Ishikawa (cell line): ENCODE measurements at regions not wholly inside any gene's neighbourhood (a gene's known extent, or its start where the extent isn't known, plus 50 kb on each side); places are given as distances from the start of the nearest gene placed in this dataset.
A peak's percentile ranks its signal among the peaks of the same experiment; 100 is the strongest.

ENCODE experiments used
- CEBPB ChIP-seq: IDR thresholded peaks from 2 replicates; pipeline ENCODE4 v1.6.1; 2012
- CREB1 ChIP-seq: IDR thresholded peaks from 2 replicates; pipeline ENCODE4 v1.6.1; 2012; ENCODE audit warnings: low read depth
- EGR1 ChIP-seq: IDR thresholded peaks from 2 replicates; pipeline ENCODE4 v1.6.1; 2012
- EP300 ChIP-seq: IDR thresholded peaks from 2 replicates; pipeline ENCODE4 v1.6.1; 2012; ENCODE audit warnings: borderline replicate concordance
- FOXM1 ChIP-seq: IDR thresholded peaks from 2 replicates; pipeline ENCODE4 v1.6.1; 2012; ENCODE audit warnings: low read depth, borderline replicate concordance
- NFIC ChIP-seq: IDR thresholded peaks from 2 replicates; pipeline ENCODE4 v1.6.1; 2012
- RAD21 ChIP-seq: IDR thresholded peaks from 2 replicates; pipeline ENCODE4 v1.6.1; 2012; ENCODE audit warnings: low read depth
- TAF1 ChIP-seq: IDR thresholded peaks from 2 replicates; pipeline ENCODE4 v1.6.1; 2012; ENCODE audit warnings: low read depth, mild to moderate bottlenecking
- TCF12 ChIP-seq: IDR thresholded peaks from 2 replicates; pipeline ENCODE4 v1.6.1; 2012; ENCODE audit warnings: low read depth
- TEAD4 ChIP-seq: IDR thresholded peaks from 2 replicates; pipeline ENCODE4 v1.6.1; 2012
- YY1 ChIP-seq: IDR thresholded peaks from 2 replicates; pipeline ENCODE4 v1.6.1; 2012; ENCODE audit warnings: low read depth
- ZBTB7A ChIP-seq: IDR thresholded peaks from 2 replicates; pipeline ENCODE4 v1.6.1; 2012; ENCODE audit warnings: low read depth
- TF ChIP-seq, protein P1 (sequence below): IDR thresholded peaks from 2 replicates; pipeline ENCODE4 v1.6.1; 2012
- TF ChIP-seq, protein P2 (sequence below): IDR thresholded peaks from 2 replicates; pipeline ENCODE4 v1.6.1; 2012
- TF ChIP-seq, protein P3 (sequence below): IDR thresholded peaks from 2 replicates; pipeline ENCODE4 v1.6.1; 2012; ENCODE audit warnings: low read depth, mild to moderate bottlenecking

DNA sequence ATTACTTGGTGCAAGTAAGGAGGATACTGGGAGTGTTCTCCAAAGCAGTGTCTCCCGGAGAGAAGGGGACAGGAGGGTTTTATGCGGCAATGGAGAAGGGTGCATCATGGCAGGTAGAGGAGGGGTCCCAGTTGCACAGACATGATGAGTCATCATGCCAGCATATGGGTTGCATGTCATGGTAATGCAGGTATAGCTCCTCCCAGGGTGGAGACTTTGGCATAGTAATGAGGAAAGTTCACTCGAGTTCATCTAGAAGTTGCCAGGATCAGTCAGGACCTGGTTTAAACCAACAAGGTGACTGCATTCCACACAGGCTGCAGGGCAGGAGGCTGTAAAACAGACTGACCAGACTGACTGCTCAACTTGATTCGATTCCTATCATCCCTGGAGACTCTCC lies 355.7 kb upstream of the DUSP10 start:
- no peak for TF ChIP-seq CREB1
- TF ChIP-seq FOXM1, result no peak
- no peak for TF ChIP-seq NFIC
- TF ChIP-seq TEAD4, result no peak
- no peak for TF ChIP-seq TAF1
- no peak for TF ChIP-seq EP300
- TF ChIP-seq, protein P1, sequence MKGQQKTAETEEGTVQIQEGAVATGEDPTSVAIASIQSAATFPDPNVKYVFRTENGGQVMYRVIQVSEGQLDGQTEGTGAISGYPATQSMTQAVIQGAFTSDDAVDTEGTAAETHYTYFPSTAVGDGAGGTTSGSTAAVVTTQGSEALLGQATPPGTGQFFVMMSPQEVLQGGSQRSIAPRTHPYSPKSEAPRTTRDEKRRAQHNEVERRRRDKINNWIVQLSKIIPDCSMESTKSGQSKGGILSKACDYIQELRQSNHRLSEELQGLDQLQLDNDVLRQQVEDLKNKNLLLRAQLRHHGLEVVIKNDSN, result no peak
- TF ChIP-seq, protein P2, sequence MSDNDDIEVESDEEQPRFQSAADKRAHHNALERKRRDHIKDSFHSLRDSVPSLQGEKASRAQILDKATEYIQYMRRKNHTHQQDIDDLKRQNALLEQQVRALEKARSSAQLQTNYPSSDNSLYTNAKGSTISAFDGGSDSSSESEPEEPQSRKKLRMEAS, result no peak
- TF ChIP-seq ZBTB7A, result no peak
- TF ChIP-seq RAD21, result no peak
- no peak for TF ChIP-seq CEBPB
- TF ChIP-seq EGR1, result no peak

DNA sequence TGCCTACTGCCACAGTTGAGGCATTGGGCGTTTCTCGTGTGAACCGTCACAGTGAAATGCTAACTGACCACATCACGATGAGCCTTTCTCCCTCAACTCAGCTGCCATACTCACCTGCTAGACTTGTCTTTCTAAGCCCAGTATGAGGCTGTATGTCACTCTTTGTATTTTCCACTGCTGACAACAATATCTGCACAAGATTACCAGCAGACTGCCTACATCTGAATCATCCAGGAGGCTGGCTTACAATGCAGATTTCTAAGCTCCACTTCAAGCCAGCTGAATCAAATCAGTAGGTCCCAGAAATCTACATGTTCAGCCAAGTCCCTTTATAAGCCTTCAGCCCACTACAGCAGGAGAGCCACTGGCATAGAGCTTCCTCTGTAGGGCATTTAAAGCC lies 355.0 kb upstream of the DUSP10 start:
- TF ChIP-seq EGR1 (no peak), ZBTB7A (no peak), CEBPB (no peak)
- TF ChIP-seq, protein P1, result no peak

DNA sequence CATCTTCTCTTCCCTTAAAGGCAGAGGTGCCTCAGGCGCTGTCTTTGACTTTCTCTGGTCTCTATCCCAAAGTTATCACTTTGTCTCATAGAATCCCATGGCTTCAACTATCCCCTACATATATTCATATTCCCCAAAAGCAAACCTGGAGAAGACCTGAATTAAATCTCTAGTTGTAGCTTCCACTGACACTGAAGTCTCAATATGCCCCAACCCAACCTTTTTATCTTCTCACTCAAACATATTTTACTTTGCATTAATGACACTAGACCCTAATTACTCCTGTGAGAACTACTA lies 354.5 kb upstream of the DUSP10 start:
- no peak for TF ChIP-seq CREB1
- TF ChIP-seq, protein P3, sequence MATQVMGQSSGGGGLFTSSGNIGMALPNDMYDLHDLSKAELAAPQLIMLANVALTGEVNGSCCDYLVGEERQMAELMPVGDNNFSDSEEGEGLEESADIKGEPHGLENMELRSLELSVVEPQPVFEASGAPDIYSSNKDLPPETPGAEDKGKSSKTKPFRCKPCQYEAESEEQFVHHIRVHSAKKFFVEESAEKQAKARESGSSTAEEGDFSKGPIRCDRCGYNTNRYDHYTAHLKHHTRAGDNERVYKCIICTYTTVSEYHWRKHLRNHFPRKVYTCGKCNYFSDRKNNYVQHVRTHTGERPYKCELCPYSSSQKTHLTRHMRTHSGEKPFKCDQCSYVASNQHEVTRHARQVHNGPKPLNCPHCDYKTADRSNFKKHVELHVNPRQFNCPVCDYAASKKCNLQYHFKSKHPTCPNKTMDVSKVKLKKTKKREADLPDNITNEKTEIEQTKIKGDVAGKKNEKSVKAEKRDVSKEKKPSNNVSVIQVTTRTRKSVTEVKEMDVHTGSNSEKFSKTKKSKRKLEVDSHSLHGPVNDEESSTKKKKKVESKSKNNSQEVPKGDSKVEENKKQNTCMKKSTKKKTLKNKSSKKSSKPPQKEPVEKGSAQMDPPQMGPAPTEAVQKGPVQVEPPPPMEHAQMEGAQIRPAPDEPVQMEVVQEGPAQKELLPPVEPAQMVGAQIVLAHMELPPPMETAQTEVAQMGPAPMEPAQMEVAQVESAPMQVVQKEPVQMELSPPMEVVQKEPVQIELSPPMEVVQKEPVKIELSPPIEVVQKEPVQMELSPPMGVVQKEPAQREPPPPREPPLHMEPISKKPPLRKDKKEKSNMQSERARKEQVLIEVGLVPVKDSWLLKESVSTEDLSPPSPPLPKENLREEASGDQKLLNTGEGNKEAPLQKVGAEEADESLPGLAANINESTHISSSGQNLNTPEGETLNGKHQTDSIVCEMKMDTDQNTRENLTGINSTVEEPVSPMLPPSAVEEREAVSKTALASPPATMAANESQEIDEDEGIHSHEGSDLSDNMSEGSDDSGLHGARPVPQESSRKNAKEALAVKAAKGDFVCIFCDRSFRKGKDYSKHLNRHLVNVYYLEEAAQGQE, result no peak
- no peak for TF ChIP-seq TCF12
- TF ChIP-seq TAF1, result no peak
- TF ChIP-seq, protein P2, result no peak
- no peak for TF ChIP-seq EP300
- no peak for TF ChIP-seq FOXM1
- TF ChIP-seq YY1, result no peak
- TF ChIP-seq RAD21, result no peak
- TF ChIP-seq, protein P1, result no peak
- no peak for TF ChIP-seq NFIC
- no peak for TF ChIP-seq CEBPB
- TF ChIP-seq ZBTB7A, result no peak
- TF ChIP-seq TEAD4, result no peak
- no peak for TF ChIP-seq EGR1

DNA sequence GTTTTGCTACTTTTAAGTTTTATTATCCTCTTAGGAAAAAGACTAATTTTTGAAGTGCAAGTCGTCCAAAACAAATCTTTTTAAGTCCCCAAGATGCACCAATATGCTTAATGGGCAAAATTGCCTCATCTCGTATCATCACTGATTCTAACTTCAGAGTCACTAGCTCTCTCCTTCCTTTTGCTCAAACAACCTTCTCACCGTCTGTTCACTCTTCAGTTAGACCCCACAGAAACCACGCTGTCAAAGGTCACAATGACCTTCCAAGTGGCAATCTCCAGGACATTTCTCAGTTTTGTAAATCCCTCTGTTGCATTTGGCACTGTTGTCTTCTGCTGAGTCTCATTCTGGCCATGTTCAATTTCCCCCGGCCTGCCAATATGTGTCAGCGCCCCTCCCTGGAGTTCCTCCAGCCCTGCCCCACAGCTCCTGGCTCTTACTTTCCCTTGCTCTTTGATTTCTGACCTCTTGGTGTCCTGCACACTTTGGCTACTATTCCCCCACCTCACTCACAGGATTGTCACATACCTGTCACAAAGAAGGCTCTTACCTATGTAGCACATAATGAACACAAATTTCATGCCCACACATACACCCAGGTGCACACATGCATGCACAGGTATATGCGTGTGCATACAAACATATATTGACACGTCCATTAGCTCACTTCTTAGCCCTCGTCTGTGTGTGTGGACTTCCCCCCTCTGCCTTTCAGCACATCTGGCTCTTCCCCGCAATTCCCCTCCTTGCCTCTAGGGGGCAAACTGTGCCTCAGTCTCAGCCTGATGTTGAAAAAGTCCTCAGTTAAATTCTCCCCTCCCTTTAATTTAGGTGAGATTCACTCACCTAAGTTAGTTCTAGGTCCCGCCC lies 354.0 kb upstream of the DUSP10 start:
- TF ChIP-seq, protein P3, result no peak
- TF ChIP-seq EGR1 (no peak), NFIC (no peak), RAD21 (peak; percentile 60), TEAD4 (no peak), ZBTB7A (no peak), YY1 (no peak), TCF12 (no peak)

DNA sequence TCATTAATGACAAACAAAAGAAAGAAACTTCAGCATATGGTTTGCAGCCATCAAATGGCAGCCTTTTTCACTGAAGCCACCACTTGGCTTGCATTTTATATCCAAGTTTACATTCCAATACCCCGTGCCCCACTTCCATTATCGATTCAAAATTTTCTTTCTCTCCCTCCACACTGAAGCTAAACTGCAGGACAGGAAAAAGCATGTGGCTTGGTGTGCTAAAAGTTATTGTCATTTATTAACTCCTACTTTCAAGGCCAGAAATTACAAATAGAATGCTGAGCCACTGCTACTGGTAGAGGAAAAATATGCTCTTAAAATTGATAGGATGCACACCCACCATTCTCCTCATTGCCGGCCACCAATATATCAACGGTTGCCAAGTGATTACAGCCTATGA lies 351.6 kb upstream of the DUSP10 start:
- TF ChIP-seq EGR1, result no peak
- no peak for TF ChIP-seq YY1
- no peak for TF ChIP-seq CEBPB
- TF ChIP-seq, protein P2, result no peak
- no peak for TF ChIP-seq ZBTB7A
- no peak for TF ChIP-seq RAD21
- no peak for TF ChIP-seq FOXM1
- TF ChIP-seq, protein P3, result no peak
- TF ChIP-seq, protein P1, result no peak
- no peak for TF ChIP-seq NFIC
- no peak for TF ChIP-seq EP300
- no peak for TF ChIP-seq TEAD4
- no peak for TF ChIP-seq CREB1
- no peak for TF ChIP-seq TCF12
- TF ChIP-seq TAF1, result no peak
